GM19328 (cell line): ENCODE measurements at regions not wholly inside any gene's neighbourhood (a gene's known extent, or its start where the extent isn't known, plus 50 kb on each side); places are given as distances from the start of the nearest gene placed in this dataset.

Experiments
- ATAC-seq: cut with Tn5 transposase; IDR thresholded peaks from one replicate; pipeline ENCODE4 v1.9.1; 2021; ENCODE audit warnings: mild to moderate bottlenecking, moderate library complexity; ENCODE audit not compliant: unreplicated experiment

DNA sequence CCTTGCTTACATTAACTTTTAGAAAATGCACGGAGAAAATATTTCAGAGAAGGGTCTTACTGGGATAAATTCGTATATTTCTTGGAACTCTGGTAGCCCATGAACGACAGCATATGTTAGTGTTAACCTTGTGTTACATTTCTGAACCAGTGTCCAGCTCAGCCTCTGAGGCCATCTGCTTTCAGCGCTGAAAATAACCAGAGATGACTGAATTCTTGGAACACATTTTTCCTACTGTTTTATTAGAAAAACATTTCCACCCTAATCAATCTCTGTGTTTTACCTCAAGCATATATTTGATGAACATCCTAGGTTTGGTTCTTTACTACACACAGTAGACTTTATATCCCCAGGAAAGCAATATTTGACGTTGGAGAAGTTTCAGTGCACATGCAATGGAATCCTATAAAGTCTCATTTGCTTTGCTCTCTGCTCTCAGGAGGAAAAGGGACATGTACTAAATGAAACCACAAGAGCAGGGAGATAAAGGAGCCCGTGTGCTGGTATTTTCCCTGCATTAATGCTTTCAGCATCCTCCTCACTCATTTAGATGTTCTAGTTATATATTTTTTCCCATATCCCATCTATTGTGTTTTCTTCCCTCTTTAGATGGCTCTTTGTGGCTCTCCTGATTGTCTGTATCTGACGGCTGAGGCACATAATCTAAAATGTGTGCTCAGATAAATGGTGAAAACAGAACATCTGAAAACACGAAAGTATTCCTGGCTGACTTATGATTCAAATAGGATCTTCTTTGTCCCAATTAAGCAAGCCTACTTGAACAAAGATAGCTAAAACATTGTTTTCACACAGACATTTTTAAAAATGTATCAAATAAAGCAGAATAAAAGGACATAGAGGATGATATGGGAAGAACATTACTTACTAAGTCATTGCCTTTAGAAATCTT, 151.7 kb upstream of the KCNMB2 start:
- no peak for ATAC-seq

DNA sequence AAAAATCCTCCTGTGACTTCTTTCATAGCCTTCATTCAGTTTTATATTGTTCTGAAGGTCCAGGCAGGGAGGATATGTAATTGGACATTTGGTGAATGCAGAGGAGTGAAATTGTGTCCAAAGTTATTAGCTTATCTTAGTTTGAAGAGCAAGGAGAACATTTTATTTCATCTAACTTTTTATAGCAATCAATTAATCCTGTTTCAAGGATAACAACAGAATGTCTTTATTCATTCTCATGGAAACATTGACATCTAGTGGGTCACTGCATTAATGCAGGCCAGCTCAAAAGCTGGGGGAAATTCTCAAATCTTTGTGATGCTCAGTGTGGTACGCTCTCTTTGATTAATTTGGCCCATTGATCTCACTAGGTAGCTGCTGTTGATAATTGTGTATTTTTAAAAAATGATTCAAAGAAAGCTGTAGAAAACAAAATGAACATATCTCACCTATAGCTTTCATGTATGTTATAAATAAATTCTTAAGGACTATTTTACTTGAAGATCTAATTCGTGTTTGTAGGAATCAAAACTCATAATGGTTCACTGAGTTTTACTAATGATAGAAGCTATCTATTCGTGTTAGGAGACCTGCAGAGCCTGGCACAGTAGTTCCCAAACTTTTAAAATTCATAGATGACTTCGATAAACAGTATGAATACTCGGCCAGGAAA, 150.8 kb upstream of the KCNMB2 start:
- no peak for ATAC-seq

DNA sequence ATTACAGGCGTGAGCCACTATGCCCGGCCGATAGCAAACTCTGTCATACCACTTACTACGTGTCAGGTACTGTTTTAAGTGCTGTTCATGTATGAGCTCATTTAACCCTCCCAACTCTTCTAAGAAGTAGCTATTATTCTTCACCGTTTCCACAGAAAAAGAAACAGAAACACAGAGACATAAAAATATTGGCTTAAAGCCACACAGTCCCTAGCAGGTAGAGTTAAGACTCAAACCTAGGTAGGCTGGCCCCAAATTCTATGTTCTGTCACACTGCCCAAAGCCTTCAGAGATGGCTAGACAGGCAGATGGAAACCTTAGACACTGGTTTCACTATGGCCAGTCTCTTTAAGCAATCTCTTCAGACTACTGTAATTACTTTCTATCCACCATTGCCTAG, 149.8 kb upstream of the KCNMB2 start:
- ATAC-seq: no peak

DNA sequence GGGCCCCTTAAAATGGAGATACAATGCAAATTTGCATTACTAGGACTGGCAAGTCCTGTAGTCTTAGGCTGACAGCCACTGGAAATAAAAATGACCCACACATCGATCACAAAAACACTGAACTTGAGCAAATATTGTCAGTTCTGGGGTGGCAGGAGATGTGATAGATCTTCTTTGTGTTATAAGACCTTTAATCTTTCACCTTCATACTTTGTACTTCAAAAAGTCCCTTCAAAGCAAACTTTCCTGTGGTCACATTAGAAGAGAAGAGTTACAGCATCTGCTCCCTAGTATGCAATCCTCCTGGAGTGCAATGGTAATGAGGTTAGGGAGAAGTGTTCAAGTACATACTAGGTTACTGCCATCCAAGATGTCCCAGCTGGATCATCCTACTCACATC, 149.4 kb upstream of the KCNMB2 start:
- no peak for ATAC-seq

DNA sequence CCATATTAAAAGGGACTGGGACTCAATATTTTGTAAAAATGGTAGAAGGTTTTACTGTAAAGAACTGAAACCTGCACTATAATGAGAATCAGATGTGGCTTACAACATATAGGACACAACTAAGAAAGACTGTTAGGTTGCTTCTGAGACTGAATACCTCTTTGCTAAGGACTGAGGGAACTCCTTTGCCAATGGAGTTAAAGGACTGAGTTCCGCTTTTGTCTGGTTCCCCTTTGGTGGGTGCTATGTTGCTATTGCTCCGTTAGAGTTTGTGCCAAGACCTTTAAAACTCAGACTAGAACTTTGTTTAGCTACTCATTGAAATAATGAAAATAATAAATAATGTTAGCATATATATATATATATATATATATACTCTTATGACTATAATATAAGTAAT, 147.8 kb upstream of the KCNMB2 start:
- no peak for ATAC-seq

DNA sequence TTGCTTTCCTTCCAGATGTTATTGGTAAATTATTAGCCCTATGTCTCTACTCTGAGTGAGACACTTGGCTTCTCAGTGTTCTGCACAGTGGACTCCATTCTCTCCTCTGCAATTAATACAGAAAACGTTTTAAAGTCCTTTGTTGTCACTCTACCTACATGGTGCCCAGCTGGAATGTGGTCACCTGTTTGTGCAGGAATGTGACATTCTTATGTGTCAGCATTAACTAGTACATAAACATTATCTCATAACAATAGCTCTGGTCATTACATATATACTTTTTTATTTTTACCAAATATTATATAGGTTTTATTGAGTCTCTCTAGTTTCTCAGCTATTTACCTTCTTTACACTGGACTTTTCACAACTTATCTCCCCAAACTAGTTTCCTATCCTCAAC, 147.0 kb upstream of the KCNMB2 start:
- no peak for ATAC-seq

DNA sequence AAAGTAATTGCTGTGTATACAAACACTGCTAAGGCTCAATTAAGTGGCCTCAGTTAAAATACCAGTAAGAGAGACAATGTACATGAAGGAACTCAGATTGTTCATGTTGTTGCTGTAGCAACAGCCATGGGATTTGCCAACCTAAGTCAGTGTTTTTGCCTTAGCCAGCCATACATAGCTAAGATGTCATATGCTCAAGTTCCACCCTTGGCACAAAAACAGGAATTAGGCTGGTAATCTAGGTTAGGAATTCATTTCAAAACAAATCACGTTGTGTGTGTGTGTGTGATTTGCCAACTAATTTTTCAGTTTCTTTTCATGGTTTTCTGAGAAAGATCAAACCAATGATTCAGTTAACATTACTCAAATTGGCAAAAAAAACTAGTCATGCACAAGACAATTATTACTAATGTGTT, 143.7 kb upstream of the KCNMB2 start:
- ATAC-seq: no peak

DNA sequence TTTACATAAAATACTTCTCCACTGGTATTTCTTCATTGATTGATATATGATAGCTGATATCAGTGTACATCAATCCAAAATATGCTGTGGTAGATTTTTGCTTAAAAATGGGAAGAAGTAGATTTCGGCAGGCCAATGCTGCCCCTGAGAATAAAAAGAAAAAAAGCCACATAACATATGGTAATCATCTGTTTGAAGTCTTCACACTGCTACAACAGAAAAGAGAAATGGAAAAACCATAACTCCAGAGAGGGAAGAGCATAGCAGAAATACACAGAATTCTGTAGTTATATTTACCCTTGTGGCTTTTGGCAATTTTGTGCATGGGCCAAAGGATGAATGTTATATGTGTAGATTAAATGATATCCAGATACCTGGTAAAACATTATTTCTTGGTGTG, 143.1 kb upstream of the KCNMB2 start:
- ATAC-seq: no peak

DNA sequence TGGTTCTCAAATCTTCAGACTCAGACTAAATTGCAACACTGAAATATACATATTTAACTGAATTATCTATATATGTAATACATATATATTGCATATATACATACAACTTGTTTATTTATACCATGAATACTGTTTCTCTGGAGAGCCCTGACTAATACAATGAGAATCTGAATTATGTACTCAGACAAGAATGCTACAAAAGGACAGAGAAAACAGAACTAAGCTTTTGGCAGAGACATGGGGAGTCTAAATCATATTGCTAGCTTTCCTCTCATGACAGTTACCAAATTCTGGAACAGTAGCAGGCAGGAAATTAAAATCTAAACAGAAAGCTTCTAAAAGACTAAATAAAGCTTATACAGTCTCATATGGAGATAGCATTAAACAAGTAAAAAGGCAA, 142.4 kb upstream of the KCNMB2 start:
- ATAC-seq: no peak

DNA sequence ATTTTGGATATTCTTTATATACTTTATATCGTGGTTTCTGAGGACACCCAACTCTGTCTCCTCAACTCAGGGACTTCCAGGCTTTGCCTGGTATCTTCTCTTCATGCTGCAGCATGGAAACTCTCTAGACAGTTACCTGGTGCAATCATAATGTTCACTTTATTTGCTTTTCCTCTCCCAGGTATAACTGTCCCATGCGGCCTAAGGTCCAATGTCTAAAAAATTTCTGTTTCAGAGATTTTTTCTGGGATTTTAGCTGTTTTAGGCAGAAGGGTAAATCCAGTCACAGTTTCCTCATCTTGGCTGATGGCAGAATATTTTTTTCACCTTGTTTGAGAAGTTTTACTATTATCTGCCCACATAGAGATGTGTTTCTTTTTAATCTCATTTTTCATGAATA, 139.9 kb upstream of the KCNMB2 start:
- ATAC-seq: no peak

DNA sequence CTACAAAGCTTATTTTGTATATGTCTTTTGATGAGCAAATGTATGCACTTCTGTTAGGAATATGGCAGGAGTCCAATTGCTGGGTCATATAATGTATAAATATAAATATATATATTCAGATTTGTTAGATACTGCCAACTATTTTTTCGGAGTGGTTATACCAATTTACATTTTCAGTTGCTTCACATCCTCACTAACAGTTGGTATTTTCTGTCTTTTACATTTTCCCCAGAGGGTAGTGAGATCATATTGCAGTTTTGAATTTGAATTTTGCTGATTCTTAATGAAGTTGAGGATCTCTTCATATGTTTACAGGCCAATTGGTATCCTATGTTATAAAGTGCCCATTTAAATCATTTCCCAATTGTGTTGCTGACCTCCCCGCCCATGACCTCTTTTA, 139.0 kb upstream of the KCNMB2 start:
- ATAC-seq: no peak

DNA sequence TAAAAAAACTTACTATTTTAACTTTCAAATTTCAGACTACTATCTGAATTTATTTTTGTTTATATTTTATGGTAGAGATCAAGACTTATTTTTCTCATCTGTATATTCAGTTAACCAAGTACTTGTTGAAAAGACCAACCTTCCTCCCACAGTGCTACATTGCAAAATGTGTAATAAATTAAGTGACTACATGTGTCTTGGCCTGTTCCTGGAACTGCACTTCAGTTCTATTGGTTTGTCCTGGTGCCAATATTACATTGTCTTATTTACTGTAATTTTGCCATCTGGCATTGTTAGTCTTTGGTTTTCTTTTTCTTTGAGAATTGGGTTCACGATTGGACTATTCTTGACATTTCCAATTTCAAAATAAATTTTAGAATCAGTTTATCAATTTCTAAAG, 138.4 kb upstream of the KCNMB2 start:
- no peak for ATAC-seq

DNA sequence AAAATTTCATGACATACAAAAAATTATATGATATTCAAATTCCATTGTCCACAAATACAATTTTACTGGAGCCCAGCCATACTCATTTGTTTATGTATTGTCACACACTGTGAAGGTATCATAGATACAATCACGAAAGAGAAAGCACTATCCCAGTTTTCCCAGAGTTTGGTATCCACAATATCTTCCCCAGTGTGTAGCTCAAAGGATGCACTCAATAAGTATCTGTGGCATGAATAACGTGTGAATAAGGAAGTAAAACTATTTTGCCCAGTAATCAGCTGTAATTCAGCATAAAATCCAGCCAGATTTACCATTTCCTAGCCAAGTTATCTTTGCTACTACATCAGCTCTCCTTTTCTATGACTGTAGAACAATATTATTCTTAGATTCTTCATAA, 131.3 kb upstream of the KCNMB2 start:
- no peak for ATAC-seq

DNA sequence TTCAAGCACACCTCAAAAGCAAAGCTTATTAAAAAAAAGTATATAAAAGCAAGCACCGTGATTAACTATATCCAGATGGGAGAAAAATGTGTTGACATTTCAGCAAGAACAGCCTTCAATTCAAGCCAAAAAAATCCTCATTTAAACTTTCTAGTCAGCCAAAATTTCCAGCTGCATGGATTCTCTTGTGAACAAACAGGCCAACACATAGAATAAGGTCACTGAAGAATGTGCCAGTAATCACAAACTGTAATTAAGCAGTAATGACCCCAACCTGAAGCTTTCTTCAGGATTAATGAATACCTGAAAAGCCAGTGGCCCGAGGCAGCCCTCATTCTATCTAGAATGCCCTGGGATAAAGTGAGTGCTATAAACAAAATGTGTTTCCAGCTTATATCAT, 130.7 kb upstream of the KCNMB2 start:
- ATAC-seq: no peak

DNA sequence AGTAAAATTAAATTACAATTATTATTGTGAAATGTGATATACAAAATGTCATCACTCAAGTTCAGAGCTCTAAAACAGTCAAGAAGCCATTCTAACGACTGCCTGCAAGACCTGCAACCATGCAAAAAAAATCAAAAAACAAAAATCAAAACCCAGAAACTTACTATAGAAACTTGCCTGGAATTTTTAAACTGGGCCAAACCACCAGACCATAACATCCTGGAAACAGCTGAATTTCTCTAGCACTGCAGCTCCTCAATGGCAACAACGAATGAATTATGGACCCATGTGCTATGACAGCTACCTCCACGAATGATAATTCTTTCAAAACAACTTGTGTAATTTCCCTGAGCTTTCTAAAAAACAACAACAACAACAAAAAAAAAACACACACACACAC, 130.0 kb upstream of the KCNMB2 start:
- ATAC-seq: no peak

DNA sequence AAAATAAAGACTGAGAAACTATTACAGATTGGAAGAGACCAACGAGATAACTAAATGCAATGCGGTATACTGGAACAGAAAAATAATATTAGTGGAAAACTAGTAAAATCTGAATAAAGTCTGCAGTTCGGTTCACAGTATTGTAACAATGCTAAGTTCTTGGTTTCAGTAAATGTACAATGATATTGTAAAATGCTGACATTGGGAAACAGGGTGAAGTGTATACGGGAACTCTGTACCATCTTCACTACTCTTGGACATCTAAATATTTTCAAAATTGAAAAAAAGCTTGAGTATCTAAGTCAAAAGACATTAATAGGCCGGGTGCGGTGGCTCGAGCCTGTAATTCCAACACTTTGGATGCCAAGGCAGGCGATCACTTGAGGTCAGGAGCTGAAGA, 120.9 kb upstream of the KCNMB2 start:
- ATAC-seq: no peak

DNA sequence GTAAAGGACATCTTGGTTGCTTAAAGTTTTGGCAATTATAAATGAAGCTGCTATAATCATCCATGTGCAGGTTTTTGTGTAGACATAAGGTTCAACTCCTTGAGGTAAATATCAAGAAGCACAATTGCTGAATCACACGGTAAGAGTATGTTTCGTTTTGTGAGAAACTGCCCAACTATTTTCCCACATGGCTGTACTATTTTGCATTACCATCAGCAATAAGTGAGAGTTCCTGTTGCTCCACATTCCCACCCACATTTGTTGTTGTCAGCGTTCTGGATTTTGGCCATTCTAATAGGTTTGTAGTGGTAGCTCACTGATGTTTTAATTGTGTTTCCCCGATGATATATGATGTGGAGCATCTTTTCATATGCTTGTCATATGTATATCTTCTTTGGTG, 118.5 kb upstream of the KCNMB2 start:
- ATAC-seq: no peak

DNA sequence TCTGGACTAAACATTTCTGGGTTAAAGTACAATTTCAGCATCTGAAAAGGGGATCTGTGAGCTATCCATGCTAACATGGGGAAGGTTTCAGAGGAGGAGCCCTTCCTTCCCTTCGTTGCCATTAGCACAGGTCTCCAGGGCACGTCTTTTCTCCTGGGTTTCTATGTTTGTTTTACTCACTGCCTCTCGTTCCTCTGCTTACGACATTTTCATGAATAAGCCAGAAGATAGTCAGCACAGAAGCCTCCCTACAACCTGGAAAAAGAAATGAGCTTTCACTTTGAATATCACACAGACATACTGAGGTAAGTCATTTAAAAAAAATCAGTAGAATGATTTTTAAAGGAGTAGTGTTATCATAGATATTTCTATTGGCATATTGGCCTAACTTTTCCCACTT, 117.2 kb upstream of the KCNMB2 start:
- ATAC-seq: no peak

DNA sequence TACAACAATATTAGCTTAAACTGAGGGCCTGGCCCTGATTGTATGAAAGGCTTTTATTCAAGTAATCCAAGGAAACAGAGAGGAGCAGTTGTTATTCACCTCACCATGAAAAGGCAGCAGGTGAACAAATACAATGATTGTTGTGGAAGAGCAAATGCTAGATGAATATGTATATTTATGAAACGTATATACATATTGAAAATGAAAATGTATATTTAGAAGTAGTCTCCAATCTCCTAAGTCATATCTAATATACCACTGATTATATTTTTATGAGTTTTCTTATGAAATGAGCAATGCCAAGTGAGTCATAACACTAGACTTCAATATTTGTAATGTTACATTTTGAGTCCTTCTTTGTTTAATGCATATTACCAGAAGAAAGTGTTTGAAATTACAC, 116.2 kb upstream of the KCNMB2 start:
- ATAC-seq: no peak

DNA sequence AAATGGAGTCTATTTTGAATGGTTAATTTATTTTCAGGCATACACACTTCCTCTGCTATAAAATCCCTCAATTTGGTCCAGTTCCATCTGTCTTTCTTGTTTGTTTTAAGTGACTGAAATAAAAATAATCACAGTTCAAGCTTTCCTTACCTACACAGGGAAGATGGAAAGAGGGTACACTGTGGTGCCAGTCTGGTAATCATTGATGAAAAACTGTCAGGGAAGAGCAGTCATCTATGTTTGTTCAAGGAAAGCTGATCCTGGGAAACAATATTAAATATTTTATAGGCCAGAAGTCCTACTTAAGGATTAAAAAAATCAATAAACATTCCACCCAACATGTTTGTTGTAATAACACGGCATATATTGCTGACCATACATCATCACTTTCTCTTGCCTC, 115.2 kb upstream of the KCNMB2 start:
- ATAC-seq: no peak

DNA sequence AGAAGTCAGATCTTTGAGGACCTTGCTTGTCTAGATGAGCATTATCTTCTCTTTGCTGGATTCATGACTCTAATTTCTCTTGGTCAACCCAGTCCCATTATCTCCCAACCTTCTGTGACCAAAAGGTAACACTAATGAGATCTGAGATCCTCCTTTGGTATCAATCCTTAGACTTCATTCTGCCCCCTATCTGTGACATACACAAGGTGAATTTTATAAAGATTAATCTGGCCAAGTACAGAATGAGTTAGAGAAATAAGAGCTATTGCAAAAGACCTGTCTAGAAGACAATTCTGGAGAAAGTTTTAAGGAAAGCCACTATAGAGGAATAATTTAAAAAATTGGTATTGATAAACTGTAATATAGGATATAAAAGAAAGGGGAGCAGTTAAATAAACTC, 113.8 kb upstream of the KCNMB2 start:
- no peak for ATAC-seq

DNA sequence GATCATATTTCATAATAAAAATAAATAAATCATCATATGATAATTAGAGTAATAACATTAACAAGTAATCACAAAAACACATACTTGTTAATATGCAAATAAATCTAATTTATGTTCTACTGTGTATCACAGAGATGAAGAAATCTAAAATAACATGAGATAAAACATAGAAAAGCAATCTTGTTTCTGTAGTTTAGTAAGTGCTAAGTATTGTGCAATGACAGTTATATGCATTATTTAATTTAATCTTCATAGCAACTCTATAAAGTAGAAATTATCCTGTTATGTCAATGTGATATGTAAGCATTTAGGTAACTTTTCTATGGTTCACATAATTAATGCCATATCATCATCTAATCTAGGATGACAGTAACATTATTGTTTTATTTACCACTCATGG, 108.2 kb upstream of the KCNMB2 start:
- ATAC-seq: no peak
